ENCODE measurements at regions not wholly inside any gene's neighbourhood (a gene's known extent, or its start where the extent isn't known, plus 50 kb on each side); places are given as distances from the start of the nearest gene placed in this dataset.

- no peak for TF ChIP-seq CTCF (IDR thresholded peaks at IDR 0.05)
- TF ChIP-seq EZH2 (IDR thresholded peaks at IDR 0.05): no peak
Measured at GRCh38 chr12:102681747-102682146, 201.4 kb upstream of the IGF1 start.

Measured in neural progenitor cell (in vitro differentiated cells).